Vagina (tissue), 2 donors: ENCODE measurements at regions not wholly inside any gene's neighbourhood (a gene's known extent, or its start where the extent isn't known, plus 50 kb on each side); places are given as distances from the start of the nearest gene placed in this dataset.

ENCODE experiments used
- DNase-seq, 2 donors: peaks; one replicate each; pipeline ENCODE4 v3.0.0-alpha.2; 2017; ENCODE audit errors: extremely low spot score in 2 of 2
- H3K27ac ChIP-seq: fragments of 200-600 bp; sonication (generic); one replicate; pipeline ENCODE4 v1.5.1; 2019
- H3K27me3 ChIP-seq: fragments of 200-600 bp; sonication (generic); one replicate; pipeline ENCODE4 v1.5.1; 2019
- H3K36me3 ChIP-seq, 2 donors: fragments of 200-600 bp; sonication (generic); one replicate each; pipeline ENCODE4 v1.5.1; 2017 to 2019
- H3K4me1 ChIP-seq: fragments of 200-600 bp; sonication (generic); one replicate; pipeline ENCODE4 v1.5.1; 2019
- H3K4me3 ChIP-seq, 2 donors: fragments of 200-600 bp; sonication (generic); 1 replicate in 1 of 2; 2 replicates in 1 of 2; pipeline ENCODE4 v1.5.1; 2016 to 2019
- H3K9me3 ChIP-seq: fragments of 200-600 bp; sonication (generic); one replicate; pipeline ENCODE4 v1.5.1; 2019
- POLR2A ChIP-seq, 2 donors: fragments of 450-650 bp; IDR thresholded peaks; one replicate each; pipeline ENCODE4 v1.6.1; 2017; ENCODE audit warnings: antibody characterized with exemption in 2 of 2, mild to moderate bottlenecking in 2 of 2, moderate library complexity in 2 of 2
- POLR2AphosphoS5 ChIP-seq, 2 donors: sonication (generic); formaldehyde crosslinking; IDR thresholded peaks; one replicate each; pipeline ENCODE4 v1.9.0; 2017; ENCODE audit warnings: antibody characterized with exemption in 2 of 2, mild to moderate bottlenecking in 2 of 2, low read depth in 1 of 2; ENCODE audit not compliant: insufficient read depth in 1 of 2
- intact Hi-C: fragments of 100-400 bp; cut with DNase I; formaldehyde crosslinking; loops from one replicate; pipeline ENCODE4 v1.15.1; 2023
- TF ChIP-seq, protein P1 (sequence below), 3 experiments: fragments of 450-650 bp in 2 of 3; fragments of 200-600 bp in 1 of 3; sonication (generic) in 1 of 3; IDR thresholded peaks; one replicate each; pipeline ENCODE4 v1.5.1; 2017 to 2019; ENCODE audit warnings: antibody characterized with exemption in 3 of 3, mild to moderate bottlenecking in 2 of 3, moderate library complexity in 2 of 3

DNA sequence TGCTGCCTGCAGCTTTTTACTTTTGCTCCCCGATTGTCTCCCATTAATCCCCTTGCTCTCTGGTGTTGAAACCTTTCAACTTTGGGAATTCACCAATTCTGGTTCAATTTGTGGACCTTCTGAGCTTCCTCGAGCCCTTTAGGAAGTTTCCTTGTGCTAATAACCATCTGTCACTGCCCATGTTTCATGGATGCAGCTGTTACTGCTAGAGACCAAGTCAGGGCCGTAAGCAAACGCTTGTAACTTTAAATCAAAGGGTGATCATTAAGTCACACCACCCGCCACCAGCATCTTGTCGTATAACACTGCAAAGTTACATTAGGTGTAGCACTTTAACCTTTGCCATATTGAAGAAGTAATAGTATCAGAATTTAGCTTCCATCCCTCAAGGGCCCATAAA lies 268.3 kb upstream of the SASH1 start:
- Histone ChIP-seq H3K27ac (no peak overlapping the region), H3K4me3 (no peak overlapping the region), H3K27me3 (no peaks in the 10 kb centered on the region), H3K9me3 (no peaks in the 10 kb centered on the region), H3K36me3 (no peaks in the 10 kb centered on the region), H3K4me1 (no peaks in the 10 kb centered on the region)
- intact Hi-C loops: no loop called here
- TF ChIP-seq POLR2A (IDR thresholded peaks at IDR 0.05) (no peak), POLR2AphosphoS5 (IDR thresholded peaks at IDR 0.05; ENCODE audit: insufficient read depth in 1 of 2, low read depth in 1 of 2) (no peak)
- TF ChIP-seq, protein P1, sequence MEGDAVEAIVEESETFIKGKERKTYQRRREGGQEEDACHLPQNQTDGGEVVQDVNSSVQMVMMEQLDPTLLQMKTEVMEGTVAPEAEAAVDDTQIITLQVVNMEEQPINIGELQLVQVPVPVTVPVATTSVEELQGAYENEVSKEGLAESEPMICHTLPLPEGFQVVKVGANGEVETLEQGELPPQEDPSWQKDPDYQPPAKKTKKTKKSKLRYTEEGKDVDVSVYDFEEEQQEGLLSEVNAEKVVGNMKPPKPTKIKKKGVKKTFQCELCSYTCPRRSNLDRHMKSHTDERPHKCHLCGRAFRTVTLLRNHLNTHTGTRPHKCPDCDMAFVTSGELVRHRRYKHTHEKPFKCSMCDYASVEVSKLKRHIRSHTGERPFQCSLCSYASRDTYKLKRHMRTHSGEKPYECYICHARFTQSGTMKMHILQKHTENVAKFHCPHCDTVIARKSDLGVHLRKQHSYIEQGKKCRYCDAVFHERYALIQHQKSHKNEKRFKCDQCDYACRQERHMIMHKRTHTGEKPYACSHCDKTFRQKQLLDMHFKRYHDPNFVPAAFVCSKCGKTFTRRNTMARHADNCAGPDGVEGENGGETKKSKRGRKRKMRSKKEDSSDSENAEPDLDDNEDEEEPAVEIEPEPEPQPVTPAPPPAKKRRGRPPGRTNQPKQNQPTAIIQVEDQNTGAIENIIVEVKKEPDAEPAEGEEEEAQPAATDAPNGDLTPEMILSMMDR (IDR thresholded peaks at IDR 0.05): no peak
- DNase-seq: no peak

DNA sequence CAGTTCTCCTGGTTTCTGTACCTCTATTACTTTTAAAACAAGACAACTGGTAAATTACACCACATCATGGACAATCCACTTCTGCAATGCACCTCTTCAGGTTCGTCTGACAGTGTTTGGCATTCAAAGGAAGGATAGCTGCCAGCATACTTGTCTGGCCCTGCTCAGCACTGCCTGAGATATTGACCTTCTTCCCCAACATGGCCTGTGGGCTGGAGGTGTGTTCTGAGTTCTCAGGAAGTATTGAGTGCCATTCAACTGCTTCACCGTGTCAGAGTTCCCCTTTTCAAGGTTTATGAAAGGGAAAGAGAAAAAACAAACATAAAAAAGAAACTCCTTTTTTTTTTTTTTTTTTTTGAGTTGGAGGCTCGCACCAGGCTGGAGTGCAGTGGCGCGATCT lies 267.9 kb upstream of the SASH1 start:
- Histone ChIP-seq H3K27me3 (no peaks in the 10 kb centered on the region), H3K27ac (no peak overlapping the region), H3K4me1 (no peaks in the 10 kb centered on the region), H3K9me3 (no peaks in the 10 kb centered on the region), H3K4me3 (no peak overlapping the region), H3K36me3 (no peaks in the 10 kb centered on the region)
- no peak for DNase-seq
- TF ChIP-seq POLR2A (IDR thresholded peaks at IDR 0.05): no peak
- TF ChIP-seq, protein P1 (IDR thresholded peaks at IDR 0.05): no peak
- no peak for TF ChIP-seq POLR2AphosphoS5 (IDR thresholded peaks at IDR 0.05; ENCODE audit: insufficient read depth in 1 of 2, low read depth in 1 of 2)
- intact Hi-C loops: no loop called here

DNA sequence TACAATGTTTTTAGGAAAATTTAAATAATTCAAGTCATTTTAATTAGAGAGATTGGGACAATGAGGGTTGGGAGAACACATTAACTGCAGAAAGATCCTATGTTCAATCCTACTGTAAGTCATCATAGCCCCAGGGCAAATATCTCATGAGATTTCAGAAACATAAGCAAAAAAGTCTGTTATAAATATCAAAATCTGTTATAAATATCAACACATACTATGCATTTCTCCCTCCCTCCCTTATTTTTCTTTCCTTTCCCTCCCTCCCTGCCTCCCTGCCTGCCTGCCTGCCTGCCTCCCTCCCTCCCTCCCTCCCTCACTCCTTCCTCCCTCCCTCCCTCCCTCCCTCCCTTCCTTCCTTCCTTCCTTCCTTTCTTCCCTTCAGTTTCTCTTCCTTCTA lies 267.3 kb upstream of the SASH1 start:
- TF ChIP-seq POLR2A (IDR thresholded peaks at IDR 0.05): no peak
- TF ChIP-seq POLR2AphosphoS5 (IDR thresholded peaks at IDR 0.05; ENCODE audit: insufficient read depth in 1 of 2, low read depth in 1 of 2): no peak
- TF ChIP-seq, protein P1 (IDR thresholded peaks at IDR 0.05): no peak
- no peak for DNase-seq
- intact Hi-C loops: no loop called here

DNA sequence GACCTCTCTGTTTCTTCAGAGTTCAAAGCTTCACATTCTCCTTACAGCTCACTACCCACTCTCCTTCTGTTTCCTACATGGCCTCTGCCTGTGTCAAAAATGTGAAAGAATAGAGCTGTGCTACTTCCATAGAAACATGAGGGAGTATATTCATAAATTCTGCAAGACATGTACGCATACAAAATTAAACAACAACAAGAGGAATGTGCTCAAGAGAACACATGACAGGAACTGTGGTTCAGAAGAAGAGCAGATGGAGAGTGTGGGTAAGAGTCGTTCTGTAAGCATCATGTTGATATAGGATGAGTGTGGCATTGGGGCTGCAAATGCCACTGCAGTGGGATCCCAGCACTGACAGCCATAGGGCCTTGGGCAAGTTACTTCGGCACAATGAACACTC lies 266.6 kb upstream of the SASH1 start:
- DNase-seq: no peak
- H3K27me3 ChIP-seq: no peaks in the 10 kb centered on the region
- no peaks in the 10 kb centered on the region for H3K4me1 ChIP-seq
- no peaks in the 10 kb centered on the region for H3K36me3 ChIP-seq
- no peak for TF ChIP-seq POLR2AphosphoS5 (IDR thresholded peaks at IDR 0.05; ENCODE audit: insufficient read depth in 1 of 2, low read depth in 1 of 2)
- TF ChIP-seq, protein P1 (IDR thresholded peaks at IDR 0.05): no peak
- TF ChIP-seq POLR2A (IDR thresholded peaks at IDR 0.05): no peak
- no peak overlapping the region for H3K27ac ChIP-seq
- intact Hi-C loops: no loop called here
- no peak overlapping the region for H3K4me3 ChIP-seq
- no peaks in the 10 kb centered on the region for H3K9me3 ChIP-seq

More for the DNA sequence above, 267.3 kb upstream of the SASH1 start:
- Histone ChIP-seq H3K4me1 (no peaks in the 10 kb centered on the region), H3K36me3 (no peaks in the 10 kb centered on the region), H3K9me3 (no peaks in the 10 kb centered on the region), H3K27ac (no peak overlapping the region), H3K4me3 (no peak overlapping the region), H3K27me3 (no peaks in the 10 kb centered on the region)

DNA sequence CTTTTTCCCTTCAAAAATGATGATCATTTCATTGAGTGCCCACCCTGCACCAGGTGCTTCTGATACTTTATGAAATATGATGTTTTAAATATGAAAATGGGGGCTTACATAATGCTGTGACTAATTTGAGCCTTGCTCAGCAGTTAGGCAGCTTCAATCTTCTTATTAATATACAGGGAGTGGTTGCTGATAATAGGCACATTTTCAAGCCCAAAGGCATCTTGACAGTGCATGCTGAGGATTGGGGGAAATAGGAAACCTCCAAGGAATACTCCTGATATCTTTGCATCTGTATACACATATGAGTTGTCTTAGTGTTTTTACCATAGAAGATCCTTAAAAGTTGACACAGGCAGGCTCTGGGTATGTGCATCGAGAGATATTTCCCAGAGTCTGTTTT lies 262.3 kb upstream of the SASH1 start:
- TF ChIP-seq, protein P1 (IDR thresholded peaks at IDR 0.05): no peak
- TF ChIP-seq POLR2A (IDR thresholded peaks at IDR 0.05) (no peak), POLR2AphosphoS5 (IDR thresholded peaks at IDR 0.05; ENCODE audit: insufficient read depth in 1 of 2, low read depth in 1 of 2) (no peak)
- H3K4me3 ChIP-seq: no peak overlapping the region
- intact Hi-C loops: no loop called here
- no peaks in the 10 kb centered on the region for H3K36me3 ChIP-seq
- H3K27ac ChIP-seq: no peak overlapping the region
- no peaks in the 10 kb centered on the region for H3K27me3 ChIP-seq
- H3K9me3 ChIP-seq: no peaks in the 10 kb centered on the region
- no peak for DNase-seq
- H3K4me1 ChIP-seq: no peaks in the 10 kb centered on the region
